AG10803 (cell line): ENCODE measurements at regions not wholly inside any gene's neighbourhood (a gene's known extent, or its start where the extent isn't known, plus 50 kb on each side); places are given as distances from the start of the nearest gene placed in this dataset.
"Not testable (repeated sequence)": the region's sequence is repeated elsewhere in the genome, so short reads cannot be mapped to it uniquely, and the experiment has no call there.

ENCODE experiments used
- DNase-seq: peaks from one replicate; pipeline ENCODE4 v3.0.0; 2010; ENCODE audit warnings: low read depth
- H3K4me3 ChIP-seq: 2 replicates; pipeline ENCODE4 v1.5.1; 2011; ENCODE audit warnings: mild to moderate bottlenecking, low read length, control low read depth
- CTCF ChIP-seq: conservative IDR thresholded peaks from 2 replicates; pipeline ENCODE4 v1.5.1; 2011; ENCODE audit warnings: mild to moderate bottlenecking, low read length, control low read depth, inconsistent platforms

GRCh38 chr2:175256806-175257585 is 75.5 kb upstream of the ATP5MC3 start:
- no peak overlapping the region for H3K4me3 ChIP-seq
- TF ChIP-seq CTCF, result no peak
- no peak for DNase-seq

- not testable (repeated sequence) for DNase-seq, H3K4me3 ChIP-seq
Observed at GRCh38 chr2:175256391-175256790, 74.9 kb upstream of the ATP5MC3 start.

- DNase-seq, result no peak
- TF ChIP-seq CTCF, result no peak
- no peak overlapping the region for H3K4me3 ChIP-seq
Observed at GRCh38 chr2:175253871-175254270, 72.4 kb upstream of the ATP5MC3 start.

GRCh38 chr2:175251425-175252041 is 70.0 kb upstream of the ATP5MC3 start:
- DNase-seq, result peak; percentile 40
- TF ChIP-seq CTCF, result peak; percentile 77
- H3K4me3 ChIP-seq, result no peak overlapping the region

GRCh38 chr2:175247159-175247558 is 65.6 kb upstream of the ATP5MC3 start:
- DNase-seq, result no peak
- no peak for TF ChIP-seq CTCF
- no peak overlapping the region for H3K4me3 ChIP-seq

GRCh38 chr2:175244697-175245096 is 63.2 kb upstream of the ATP5MC3 start:
- TF ChIP-seq CTCF, result no peak
- no peak for DNase-seq
- H3K4me3 ChIP-seq, result no peak overlapping the region

GRCh38 chr2:175241691-175242090 is 60.2 kb upstream of the ATP5MC3 start:
- no peak overlapping the region for H3K4me3 ChIP-seq
- no peak for DNase-seq
- TF ChIP-seq CTCF, result no peak

GRCh38 chr2:175240033-175240432 is 58.5 kb upstream of the ATP5MC3 start:
- not testable (repeated sequence) for DNase-seq, H3K4me3 ChIP-seq
